ACHN (cell line): ENCODE measurements at regions not wholly inside any gene's neighbourhood (a gene's known extent, or its start where the extent isn't known, plus 50 kb on each side); places are given as distances from the start of the nearest gene placed in this dataset.
A peak's percentile ranks its signal among the peaks of the same experiment; 100 is the strongest.

Experiments used
- DNase-seq: peaks from one replicate; pipeline ENCODE4 v3.0.0-alpha.2; 2015
- in situ Hi-C: cut with HindIII; loops from 2 replicates; pipeline ENCODE4 v1.10.0; 2017; ENCODE audit warnings: low sequenced_read_pairs, low pct_ligation_motif_present, low pct_unique_long_range_greater_than_20kb

GRCh38 chr15:35320158-35320780 is 225.7 kb downstream of the DPH6 start:
- no peak for DNase-seq
- in situ Hi-C loops = no loop called here

GRCh38 chr15:35319354-35319753 is 226.6 kb downstream of the DPH6 start:
- in situ Hi-C loops = no loop called here
- DNase-seq = no peak

GRCh38 chr15:35317217-35317616 is 228.7 kb downstream of the DPH6 start:
- DNase-seq = no peak
- in situ Hi-C loops = no loop called here

GRCh38 chr15:35312344-35312743 is 227.2 kb upstream of the NANOGP8 start:
- in situ Hi-C loops = no loop called here
- no peak for DNase-seq

- DNase-seq = no peak
- in situ Hi-C loops = no loop called here
These were observed 226.5 kb upstream of the NANOGP8 start for GRCh38 chr15:35311615-35312014.

GRCh38 chr15:35309886-35310285 is 224.8 kb upstream of the NANOGP8 start:
- DNase-seq = no peak
- in situ Hi-C loops = no loop called here

- in situ Hi-C loops = no loop called here
- DNase-seq = no peak
These were observed 223.7 kb upstream of the NANOGP8 start for GRCh38 chr15:35308802-35309201.

GRCh38 chr15:35307676-35308075 is 222.6 kb upstream of the NANOGP8 start:
- in situ Hi-C loops = no loop called here
- no peak for DNase-seq

- DNase-seq = no peak
- in situ Hi-C loops = no loop called here
These were observed 221.9 kb upstream of the NANOGP8 start for GRCh38 chr15:35307026-35307425.

GRCh38 chr15:35306361-35306981 is 221.4 kb upstream of the NANOGP8 start:
- in situ Hi-C loops = no loop called here
- peak; percentile 39 for DNase-seq

- peak; percentile 36 for DNase-seq
- in situ Hi-C loops = no loop called here
These were observed 220.9 kb upstream of the NANOGP8 start for GRCh38 chr15:35305946-35306345.

- no peak for DNase-seq
These were observed 220.0 kb upstream of the NANOGP8 start for GRCh38 chr15:35305031-35305550.

GRCh38 chr15:35304389-35304788 is 219.3 kb upstream of the NANOGP8 start:
- in situ Hi-C loops = no loop called here
- no peak for DNase-seq

More at GRCh38 chr15:35305031-35305550, 220.0 kb upstream of the NANOGP8 start:
- in situ Hi-C loops = no loop called here

- in situ Hi-C loops = no loop called here
- no peak for DNase-seq
These were observed 217.2 kb upstream of the NANOGP8 start for GRCh38 chr15:35302334-35302733.

GRCh38 chr15:35301088-35301487 is 216.0 kb upstream of the NANOGP8 start:
- in situ Hi-C loops = no loop called here
- no peak for DNase-seq

GRCh38 chr15:35299059-35299735 is 214.1 kb upstream of the NANOGP8 start:
- DNase-seq = no peak
- in situ Hi-C loops = no loop called here

- in situ Hi-C loops = no loop called here
- DNase-seq = no peak
These were observed 213.4 kb upstream of the NANOGP8 start for GRCh38 chr15:35298509-35298908.

- in situ Hi-C loops = no loop called here
- DNase-seq = peak; percentile 84
These were observed 208.4 kb upstream of the NANOGP8 start for GRCh38 chr15:35293353-35294130.

GRCh38 chr15:35290301-35290721 is 205.2 kb upstream of the NANOGP8 start:
- in situ Hi-C loops = no loop called here
- no peak for DNase-seq
